Gastrocnemius medialis (tissue), 4 donors: ENCODE measurements at regions not wholly inside any gene's neighbourhood (a gene's known extent, or its start where the extent isn't known, plus 50 kb on each side); places are given as distances from the start of the nearest gene placed in this dataset.

Experiments used
- ATAC-seq, 2 donors: fragments of 150-250 bp; one replicate each; pipeline ENCODE4 v1.9.1; 2016
- DNase-seq, 2 donors: peaks; one replicate each; pipeline ENCODE4 v3.0.0-alpha.2; 2019
- H3K27ac ChIP-seq, 4 donors: fragments of 200-600 bp; sonication (generic); 1 replicate in 1 of 4; 2 replicates in 3 of 4; pipeline ENCODE4 v1.5.1; 2016 to 2018; ENCODE audit warnings: mild to moderate bottlenecking in 2 of 4, moderate library complexity in 1 of 4
- H3K27me3 ChIP-seq, 3 donors: fragments of 200-600 bp; sonication (generic) in 2 of 3; 1 replicate in 1 of 3; 2 replicates in 2 of 3; pipeline versions ENCODE4 v1.5.1 to v1.6.0; 2016 to 2019; ENCODE audit warnings: mild to moderate bottlenecking in 1 of 3, moderate library complexity in 1 of 3
- H3K36me3 ChIP-seq, 2 donors: fragments of 200-600 bp; sonication (generic) in 1 of 2; one replicate each; pipeline ENCODE4 v1.5.1; 2017 to 2018
- H3K4me1 ChIP-seq, 2 donors: fragments of 200-600 bp; sonication (generic) in 1 of 2; one replicate each; pipeline ENCODE4 v1.5.1; 2016 to 2017; ENCODE audit warnings: mild to moderate bottlenecking in 2 of 2
- H3K4me3 ChIP-seq, 4 donors: fragments of 200-600 bp; sonication (generic) in 3 of 4; 1 replicate in 1 of 4; 2 replicates in 3 of 4; pipeline ENCODE4 v1.5.1; 2016 to 2019; ENCODE audit warnings: mild to moderate bottlenecking in 2 of 4
- H3K9me3 ChIP-seq, 3 donors: fragments of 200-600 bp; sonication (generic) in 2 of 3; 1 replicate in 1 of 3; 2 replicates in 2 of 3; pipeline ENCODE4 v1.5.1; 2016 to 2019
- POLR2A ChIP-seq, 2 donors: fragments of 450-650 bp; IDR thresholded peaks; one replicate each; pipeline ENCODE4 v1.6.1; 2017; ENCODE audit warnings: antibody characterized with exemption in 2 of 2, mild to moderate bottlenecking in 2 of 2, moderate library complexity in 2 of 2
- in situ Hi-C, 4 donors: fragments of 200-750 bp; cut with MboI; loops; one replicate each; pipeline versions ENCODE4 v1.15.0 to v1.8.0; 2017; ENCODE audit warnings: low sequenced_read_pairs in 4 of 4
- intact Hi-C: fragments of 100-400 bp; cut with DNase I; formaldehyde crosslinking; loops from one replicate; pipeline ENCODE4 v1.15.1; 2023; ENCODE audit warnings: low total_unique reads
- TF ChIP-seq, protein P1 (sequence below), 5 experiments: fragments of 450-650 bp in 3 of 5; fragments of 200-600 bp in 2 of 5; sonication (generic) in 2 of 5; IDR thresholded peaks in 4 of 5; conservative IDR thresholded peaks in 1 of 5; 1 replicate in 4 of 5; 2 replicates in 1 of 5; pipeline ENCODE4 v1.5.1; 2016 to 2019; ENCODE audit warnings: antibody characterized with exemption in 5 of 5, mild to moderate bottlenecking in 3 of 5, moderate library complexity in 3 of 5

DNA sequence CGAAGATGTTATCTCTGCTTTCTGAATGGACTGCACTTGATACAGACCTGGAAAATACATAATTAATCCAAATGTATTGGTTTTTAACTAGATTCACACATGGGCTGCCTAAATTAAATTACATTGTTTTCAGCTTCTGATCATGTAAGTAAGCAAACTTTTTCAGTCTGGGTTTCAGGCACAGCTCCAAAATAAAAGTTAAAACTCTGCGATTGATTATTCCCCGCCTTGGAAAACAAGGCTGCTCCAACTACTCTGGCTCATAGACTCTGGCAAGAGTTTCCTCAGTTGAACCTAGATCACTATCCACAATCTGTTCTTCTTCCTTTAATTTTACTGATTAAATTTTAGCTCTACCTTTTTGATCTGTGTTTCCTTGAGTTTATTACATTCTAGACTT lies 526.0 kb upstream of the SPRY2 start:
- Histone ChIP-seq H3K4me1 (no peaks in the 10 kb centered on the region), H3K9me3 (no peaks in the 10 kb centered on the region), H3K36me3 (no peaks in the 10 kb centered on the region), H3K27ac (peak overlapping the region in 1 of 4 donors; percentile 27), H3K4me3 (no peak overlapping the region), H3K27me3 (no peaks in the 10 kb centered on the region)
- DNase-seq (no peak), ATAC-seq (no peak)
- TF ChIP-seq, protein P1, sequence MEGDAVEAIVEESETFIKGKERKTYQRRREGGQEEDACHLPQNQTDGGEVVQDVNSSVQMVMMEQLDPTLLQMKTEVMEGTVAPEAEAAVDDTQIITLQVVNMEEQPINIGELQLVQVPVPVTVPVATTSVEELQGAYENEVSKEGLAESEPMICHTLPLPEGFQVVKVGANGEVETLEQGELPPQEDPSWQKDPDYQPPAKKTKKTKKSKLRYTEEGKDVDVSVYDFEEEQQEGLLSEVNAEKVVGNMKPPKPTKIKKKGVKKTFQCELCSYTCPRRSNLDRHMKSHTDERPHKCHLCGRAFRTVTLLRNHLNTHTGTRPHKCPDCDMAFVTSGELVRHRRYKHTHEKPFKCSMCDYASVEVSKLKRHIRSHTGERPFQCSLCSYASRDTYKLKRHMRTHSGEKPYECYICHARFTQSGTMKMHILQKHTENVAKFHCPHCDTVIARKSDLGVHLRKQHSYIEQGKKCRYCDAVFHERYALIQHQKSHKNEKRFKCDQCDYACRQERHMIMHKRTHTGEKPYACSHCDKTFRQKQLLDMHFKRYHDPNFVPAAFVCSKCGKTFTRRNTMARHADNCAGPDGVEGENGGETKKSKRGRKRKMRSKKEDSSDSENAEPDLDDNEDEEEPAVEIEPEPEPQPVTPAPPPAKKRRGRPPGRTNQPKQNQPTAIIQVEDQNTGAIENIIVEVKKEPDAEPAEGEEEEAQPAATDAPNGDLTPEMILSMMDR (IDR thresholded peaks at IDR 0.05 in 4 of 5, conservative IDR thresholded peaks at IDR 0.05 in 1 of 5), result no peak
- no peak for TF ChIP-seq POLR2A (IDR thresholded peaks at IDR 0.05)
- in situ Hi-C loops (no loop called here), intact Hi-C loops (no loop called here)

DNA sequence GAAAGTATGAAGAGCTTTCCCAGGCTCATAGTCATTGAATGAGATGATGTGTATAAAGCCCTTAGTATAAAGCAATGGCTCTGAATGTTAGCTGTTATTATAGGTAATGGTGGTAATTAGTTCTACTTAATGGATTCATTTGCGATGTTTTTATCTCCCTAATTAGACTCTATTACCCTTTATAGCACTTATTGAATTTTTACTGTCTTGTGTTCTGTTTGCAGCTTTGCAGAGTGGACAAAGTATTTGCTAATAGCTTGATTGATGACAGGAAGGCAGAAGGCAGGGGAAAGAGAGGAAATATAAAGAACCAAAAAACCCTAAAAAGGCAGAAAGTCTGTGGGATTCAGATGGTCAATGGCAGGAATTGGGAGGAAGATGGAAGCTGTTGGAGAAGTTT lies 524.4 kb upstream of the SPRY2 start:
- intact Hi-C loops (no loop called here), in situ Hi-C loops (no loop called here)
- TF ChIP-seq, protein P1 (IDR thresholded peaks at IDR 0.05 in 4 of 5, conservative IDR thresholded peaks at IDR 0.05 in 1 of 5), result no peak
- TF ChIP-seq POLR2A (IDR thresholded peaks at IDR 0.05), result no peak
- no peaks in the 10 kb centered on the region for H3K4me1 ChIP-seq
- no peak for ATAC-seq
- H3K9me3 ChIP-seq, result no peaks in the 10 kb centered on the region
- no peaks in the 10 kb centered on the region for H3K27me3 ChIP-seq
- DNase-seq, result no peak
- H3K4me3 ChIP-seq, result no peak overlapping the region
- H3K27ac ChIP-seq, result no peak overlapping the region
- no peaks in the 10 kb centered on the region for H3K36me3 ChIP-seq

DNA sequence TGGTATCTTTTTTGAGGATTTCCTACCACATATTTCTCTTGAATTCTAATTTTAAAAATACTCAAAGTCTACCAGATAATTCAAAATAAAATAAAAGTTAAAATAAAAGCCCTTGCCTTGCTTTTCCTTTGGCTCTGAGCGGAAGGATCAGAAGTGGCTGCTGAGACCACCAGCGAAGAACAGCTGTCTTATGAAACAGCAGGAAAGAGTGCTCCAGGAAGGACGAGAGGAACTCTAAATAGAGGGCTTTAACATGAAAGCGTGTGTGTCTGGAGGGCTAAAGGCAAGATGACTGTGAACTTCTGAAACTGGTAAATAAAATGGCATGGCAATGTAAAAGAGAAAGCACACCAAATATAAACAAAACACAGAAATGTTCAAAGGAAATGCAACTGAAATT lies 521.5 kb upstream of the SPRY2 start:
- intact Hi-C loops, result no loop called here
- Histone ChIP-seq H3K27me3 (no peaks in the 10 kb centered on the region), H3K27ac (peak overlapping the region in 1 of 4 donors; percentile 5), H3K36me3 (no peaks in the 10 kb centered on the region), H3K4me3 (no peak overlapping the region), H3K9me3 (no peaks in the 10 kb centered on the region), H3K4me1 (no peaks in the 10 kb centered on the region)
- ATAC-seq, result no peak
- TF ChIP-seq, protein P1 (IDR thresholded peaks at IDR 0.05 in 4 of 5, conservative IDR thresholded peaks at IDR 0.05 in 1 of 5), result no peak
- TF ChIP-seq POLR2A (IDR thresholded peaks at IDR 0.05), result no peak
- DNase-seq, result no peak
- in situ Hi-C loops, result no loop called here

DNA sequence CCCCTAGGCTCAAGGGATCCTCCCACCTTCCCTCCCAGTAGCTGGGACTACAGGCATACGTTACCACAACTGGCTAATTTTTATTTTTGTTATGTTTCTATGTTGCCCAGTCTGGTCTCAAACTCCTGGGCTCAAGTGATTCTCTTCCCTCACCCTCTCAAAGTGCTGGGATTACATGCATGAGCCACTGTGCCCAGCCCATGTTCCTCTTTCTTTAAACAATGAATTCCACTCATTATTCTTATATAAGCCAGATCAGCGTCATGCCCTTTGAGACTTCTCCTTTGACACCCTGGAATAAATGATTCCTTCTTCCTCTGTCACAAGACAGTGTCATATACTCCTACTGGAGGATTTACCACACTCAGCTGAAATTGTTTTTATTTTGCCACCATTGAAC lies 519.9 kb upstream of the SPRY2 start:
- ATAC-seq, result no peak
- intact Hi-C loops, result no loop called here
- Histone ChIP-seq H3K4me1 (no peaks in the 10 kb centered on the region), H3K27ac (no peak overlapping the region), H3K36me3 (no peaks in the 10 kb centered on the region), H3K9me3 (no peaks in the 10 kb centered on the region), H3K27me3 (no peaks in the 10 kb centered on the region), H3K4me3 (no peak overlapping the region)
- no peak for DNase-seq
- in situ Hi-C loops, result no loop called here
- TF ChIP-seq, protein P1 (IDR thresholded peaks at IDR 0.05 in 4 of 5, conservative IDR thresholded peaks at IDR 0.05 in 1 of 5), result no peak
- no peak for TF ChIP-seq POLR2A (IDR thresholded peaks at IDR 0.05)

DNA sequence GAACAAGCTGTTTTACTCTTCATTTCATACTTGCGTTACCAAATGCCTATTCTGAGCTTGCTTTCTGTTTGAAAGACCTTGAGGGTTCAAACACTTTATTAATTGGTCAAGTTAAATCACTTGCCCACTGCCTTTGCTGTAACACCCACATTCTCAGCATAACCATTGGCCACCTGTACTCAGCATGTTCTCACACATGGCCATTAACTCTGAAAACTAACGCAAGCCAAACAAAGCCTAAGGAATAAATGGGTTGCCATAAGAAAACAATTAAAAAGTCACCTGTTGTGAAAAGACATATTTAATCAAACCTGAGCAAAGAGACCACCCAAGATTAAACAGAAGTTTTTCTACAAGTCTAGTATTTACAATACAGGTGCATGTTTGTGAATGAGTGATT lies 517.2 kb upstream of the SPRY2 start:
- in situ Hi-C loops, result no loop called here
- Histone ChIP-seq H3K4me3 (no peak overlapping the region), H3K9me3 (no peaks in the 10 kb centered on the region), H3K27ac (no peak overlapping the region), H3K36me3 (no peaks in the 10 kb centered on the region), H3K4me1 (no peaks in the 10 kb centered on the region), H3K27me3 (no peaks in the 10 kb centered on the region)
- TF ChIP-seq, protein P1 (IDR thresholded peaks at IDR 0.05 in 4 of 5, conservative IDR thresholded peaks at IDR 0.05 in 1 of 5), result no peak
- no peak for TF ChIP-seq POLR2A (IDR thresholded peaks at IDR 0.05)
- no peak for ATAC-seq
- intact Hi-C loops, result no loop called here
- no peak for DNase-seq
